ENCODE measurements at regions not wholly inside any gene's neighbourhood (a gene's known extent, or its start where the extent isn't known, plus 50 kb on each side); places are given as distances from the start of the nearest gene placed in this dataset.

DNA sequence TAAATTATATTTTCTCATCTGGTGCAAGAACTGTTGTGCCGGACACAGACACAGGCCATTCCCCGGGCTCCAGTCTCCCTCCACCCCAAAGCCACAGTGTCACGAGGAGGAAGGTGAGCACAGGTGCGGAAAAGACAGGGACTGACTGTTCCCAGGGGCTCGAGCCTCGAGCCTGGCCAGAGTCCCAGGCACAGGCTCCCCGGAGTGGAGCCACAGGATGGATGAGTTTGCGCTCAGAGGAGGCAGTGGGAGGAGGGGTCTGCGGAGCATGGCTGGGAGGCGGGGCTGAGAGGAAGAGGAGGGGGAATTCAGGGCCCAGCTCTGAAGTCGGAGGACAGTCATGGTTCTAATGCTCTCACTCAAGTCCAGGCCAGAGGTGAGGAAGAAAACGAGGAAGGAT, 284.8 kb downstream of the SMOC2 start:
- no peak overlapping the region for H3K4me3 Mint-ChIP-seq
- Histone ChIP-seq H3K27me3 (ENCODE audit: control insufficient read depth in 1 of 2, insufficient read depth in 2 of 2, low read length in 2 of 2) (no peaks in the 10 kb centered on the region), H3K4me3 (ENCODE audit: low read length) (no peak overlapping the region), H3K9me3 (ENCODE audit: control insufficient read depth in 1 of 2, insufficient read depth in 1 of 2, low read length in 2 of 2) (peaks cover 0 to 23% of the 10 kb centered on the region in 2 experiments), H3K4me1 (ENCODE audit: insufficient read depth, low read length) (no peaks in the 10 kb centered on the region), H3K27ac (ENCODE audit: low read depth in 1 of 2, low read length in 2 of 2) (no peak overlapping the region), H3K36me3 (ENCODE audit: insufficient read depth, low read length) (no peaks in the 10 kb centered on the region)
- intact Hi-C loops (cut with DNase I, micrococcal nuclease) = no loop called here
- no peaks in the 10 kb centered on the region for H3K27me3 Mint-ChIP-seq
- H3K36me3 Mint-ChIP-seq (ENCODE audit: low read depth) = no peaks in the 10 kb centered on the region
- no peaks in the 10 kb centered on the region for H3K9me3 Mint-ChIP-seq
- ATAC-seq (ENCODE audit: poor library complexity) (no peak), DNase-seq (no peak)
- TF ChIP-seq, protein P1, sequence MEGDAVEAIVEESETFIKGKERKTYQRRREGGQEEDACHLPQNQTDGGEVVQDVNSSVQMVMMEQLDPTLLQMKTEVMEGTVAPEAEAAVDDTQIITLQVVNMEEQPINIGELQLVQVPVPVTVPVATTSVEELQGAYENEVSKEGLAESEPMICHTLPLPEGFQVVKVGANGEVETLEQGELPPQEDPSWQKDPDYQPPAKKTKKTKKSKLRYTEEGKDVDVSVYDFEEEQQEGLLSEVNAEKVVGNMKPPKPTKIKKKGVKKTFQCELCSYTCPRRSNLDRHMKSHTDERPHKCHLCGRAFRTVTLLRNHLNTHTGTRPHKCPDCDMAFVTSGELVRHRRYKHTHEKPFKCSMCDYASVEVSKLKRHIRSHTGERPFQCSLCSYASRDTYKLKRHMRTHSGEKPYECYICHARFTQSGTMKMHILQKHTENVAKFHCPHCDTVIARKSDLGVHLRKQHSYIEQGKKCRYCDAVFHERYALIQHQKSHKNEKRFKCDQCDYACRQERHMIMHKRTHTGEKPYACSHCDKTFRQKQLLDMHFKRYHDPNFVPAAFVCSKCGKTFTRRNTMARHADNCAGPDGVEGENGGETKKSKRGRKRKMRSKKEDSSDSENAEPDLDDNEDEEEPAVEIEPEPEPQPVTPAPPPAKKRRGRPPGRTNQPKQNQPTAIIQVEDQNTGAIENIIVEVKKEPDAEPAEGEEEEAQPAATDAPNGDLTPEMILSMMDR (IDR thresholded peaks at IDR 0.05) = no peak
- no peak overlapping the region for H3K27ac Mint-ChIP-seq
- H3K4me1 Mint-ChIP-seq (ENCODE audit: low read depth) = no peaks in the 10 kb centered on the region
- POLR2A ChIA-PET = no interaction called here
- CTCF ChIA-PET = no interaction called here

DNA sequence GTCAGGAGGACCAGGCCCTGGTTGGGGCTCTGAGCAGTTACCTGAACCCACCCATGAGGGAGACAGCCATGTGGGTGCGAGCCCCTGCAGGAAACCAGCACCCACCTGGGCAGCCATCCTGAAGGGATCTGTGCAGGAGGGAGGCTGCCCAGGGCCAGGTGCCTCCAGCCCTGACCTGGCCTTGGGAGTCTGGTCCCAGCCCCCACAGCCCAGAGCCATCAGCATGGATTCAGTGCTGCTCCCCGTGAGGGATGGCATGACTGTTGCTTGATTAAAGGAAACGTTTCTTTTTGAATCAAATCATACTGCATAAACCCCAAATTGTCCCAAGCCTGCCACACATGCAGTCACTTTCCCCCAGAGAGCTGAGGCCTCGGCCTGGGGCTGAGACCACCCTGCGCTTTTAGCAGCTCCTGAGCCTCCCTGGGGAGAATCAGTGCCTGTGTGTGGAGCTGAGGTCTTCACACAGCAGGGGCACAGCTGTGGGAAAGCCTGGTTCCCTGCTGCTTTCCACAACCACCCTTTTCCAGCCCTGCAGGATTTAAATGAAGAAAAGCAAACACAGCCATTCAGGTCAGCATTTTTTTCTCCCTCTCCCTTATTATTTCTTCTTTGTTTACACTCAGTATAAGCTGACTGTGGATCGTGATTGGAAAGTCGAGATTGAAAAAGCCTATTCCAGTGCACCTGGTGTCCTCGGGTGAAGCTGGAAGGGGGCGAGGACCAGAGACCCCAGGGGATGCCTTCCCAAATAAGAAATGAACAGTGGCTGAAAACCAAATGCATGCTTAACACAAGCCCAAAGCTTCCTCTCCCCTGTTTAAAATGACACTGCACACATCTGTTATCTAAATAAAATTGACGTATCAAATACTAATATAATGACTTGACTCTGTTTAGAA, 283.9 kb downstream of the SMOC2 start:
- TF ChIP-seq, protein P1 (IDR thresholded peaks at IDR 0.05) = no peak
- H3K27ac ChIP-seq (ENCODE audit: low read depth in 1 of 2, low read length in 2 of 2) = no peak overlapping the region
- H3K4me1 Mint-ChIP-seq (ENCODE audit: low read depth) = no peaks in the 10 kb centered on the region
- H3K27ac Mint-ChIP-seq = no peak overlapping the region
- DNase-seq (no peak), ATAC-seq (ENCODE audit: poor library complexity) (no peak)
- no peaks in the 10 kb centered on the region for H3K36me3 ChIP-seq (ENCODE audit: insufficient read depth, low read length)
- POLR2A ChIA-PET = no interaction called here
- H3K4me3 Mint-ChIP-seq = no peak overlapping the region
- no peak overlapping the region for H3K4me3 ChIP-seq (ENCODE audit: low read length)
- CTCF ChIA-PET = no interaction called here
- intact Hi-C loops (cut with DNase I, micrococcal nuclease) = no loop called here
- peaks cover 0 to 23% of the 10 kb centered on the region in 2 experiments for H3K9me3 ChIP-seq (ENCODE audit: control insufficient read depth in 1 of 2, insufficient read depth in 1 of 2, low read length in 2 of 2)
- H3K4me1 ChIP-seq (ENCODE audit: insufficient read depth, low read length) = no peaks in the 10 kb centered on the region
- no peaks in the 10 kb centered on the region for H3K9me3 Mint-ChIP-seq
- H3K36me3 Mint-ChIP-seq (ENCODE audit: low read depth) = no peaks in the 10 kb centered on the region
- no peaks in the 10 kb centered on the region for H3K27me3 ChIP-seq (ENCODE audit: control insufficient read depth in 1 of 2, insufficient read depth in 2 of 2, low read length in 2 of 2)
- H3K27me3 Mint-ChIP-seq = no peaks in the 10 kb centered on the region

DNA sequence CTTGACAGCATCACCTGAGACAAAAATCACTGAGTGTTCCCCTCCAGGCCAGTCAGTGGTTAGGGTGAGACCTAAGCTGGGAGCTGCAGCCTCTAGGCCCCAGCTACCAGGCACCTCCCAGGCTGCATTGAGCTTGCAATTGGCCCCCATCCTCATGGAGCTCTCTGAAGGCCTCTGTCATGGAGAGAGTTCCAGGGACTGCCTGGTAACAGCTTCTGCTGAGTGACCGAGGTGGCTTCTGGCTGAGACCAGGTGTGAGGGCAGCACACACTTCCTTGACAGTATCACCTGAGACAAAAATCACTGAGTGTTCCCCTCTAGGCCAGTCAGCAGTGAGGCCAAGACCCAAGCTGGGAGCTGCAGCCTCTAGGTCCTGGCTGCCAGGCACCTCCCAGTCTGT, 283.0 kb downstream of the SMOC2 start:
- no peak overlapping the region for H3K4me3 ChIP-seq (ENCODE audit: low read length)
- Mint-ChIP-seq H3K4me1 (ENCODE audit: low read depth) (no peaks in the 10 kb centered on the region), H3K9me3 (no peaks in the 10 kb centered on the region), H3K36me3 (ENCODE audit: low read depth) (no peaks in the 10 kb centered on the region), H3K27ac (no peak overlapping the region), H3K27me3 (no peaks in the 10 kb centered on the region), H3K4me3 (no peak overlapping the region)
- ChIA-PET POLR2A (no interaction called here), CTCF (no interaction called here)
- H3K4me1 ChIP-seq (ENCODE audit: insufficient read depth, low read length) = no peaks in the 10 kb centered on the region
- H3K9me3 ChIP-seq (ENCODE audit: control insufficient read depth in 1 of 2, insufficient read depth in 1 of 2, low read length in 2 of 2) = peaks cover 0 to 25% of the 10 kb centered on the region in 2 experiments
- H3K27ac ChIP-seq (ENCODE audit: low read depth in 1 of 2, low read length in 2 of 2) = no peak overlapping the region
- no peaks in the 10 kb centered on the region for H3K36me3 ChIP-seq (ENCODE audit: insufficient read depth, low read length)
- ATAC-seq (ENCODE audit: poor library complexity) = no peak
- intact Hi-C loops (cut with DNase I, micrococcal nuclease) = no loop called here
- DNase-seq = no peak
- H3K27me3 ChIP-seq (ENCODE audit: control insufficient read depth in 1 of 2, insufficient read depth in 2 of 2, low read length in 2 of 2) = no peaks in the 10 kb centered on the region
- TF ChIP-seq, protein P1 (IDR thresholded peaks at IDR 0.05) = no peak
